Endothelial cell of umbilical vein (primary cell): ENCODE measurements at regions not wholly inside any gene's neighbourhood (a gene's known extent, or its start where the extent isn't known, plus 50 kb on each side); places are given as distances from the start of the nearest gene placed in this dataset.

Experiments
- BruUV-seq: library from RNA; stranded (reverse); fragments of 400-500 nt; replicated peaks from 2 replicates; lab custom pipeline; 2021; lab: Mats Ljungman, UMichigan
- CTCF ChIA-PET: fragments of 300-600, 350-600 bp; sonication (Branson Sonifier 250); formaldehyde crosslinking; loops from one replicate; lab custom pipeline; 2021; ENCODE audit warnings: antibody characterized with exemption, inconsistent platforms; lab: Charles Lee
- POLR2A ChIA-PET: fragments of 300-600, 350-600 bp; sonication (Branson Sonifier 250); formaldehyde crosslinking; loops from one replicate; lab custom pipeline; 2021; ENCODE audit warnings: antibody characterized with exemption, inconsistent platforms; lab: Charles Lee
- DNase-seq: peaks from one replicate; pipeline ENCODE4 v3.0.0-alpha.2; 2011; ENCODE audit warnings: low read depth, low spot score
- FAIRE-seq: peaks from 2 replicates; lab custom pipeline; 2011; peaks lifted over from hg19 to GRCh38; lab: Jason Lieb, UNC
- H2AFZ ChIP-seq: 2 replicates; pipeline ENCODE4 v1.6.0; 2012; ENCODE audit warnings: low read depth, low read length, control low read depth, inconsistent platforms
- H3K27ac ChIP-seq: 2 replicates; pipeline ENCODE4 v1.5.1; 2011; ENCODE audit warnings: low read depth, mild to moderate bottlenecking, control low read depth, low read length, moderate library complexity; ENCODE audit not compliant: insufficient read depth
- H3K27me3 ChIP-seq, 2 experiments: 2 replicates each; pipeline versions ENCODE4 v1.6.0 to v1.6.1; 2011; ENCODE audit warnings: low read length in 2 of 2, mixed read lengths in 1 of 2; ENCODE audit not compliant: control insufficient read depth in 2 of 2, insufficient read depth in 2 of 2
- H3K36me3 ChIP-seq, 2 experiments: 2 replicates in 1 of 2; 3 replicates in 1 of 2; pipeline ENCODE4 v1.5.1; 2011; ENCODE audit warnings: low read length in 2 of 2, mild to moderate bottlenecking in 1 of 2, moderate library complexity in 1 of 2; ENCODE audit not compliant: control insufficient read depth in 2 of 2, insufficient read depth in 2 of 2; ENCODE audit errors: extremely low read depth in 1 of 2
- H3K4me1 ChIP-seq: 3 replicates; pipeline ENCODE4 v1.5.1; 2011; ENCODE audit warnings: mild to moderate bottlenecking, low read length; ENCODE audit not compliant: control insufficient read depth, insufficient read depth; ENCODE audit errors: extremely low read depth
- H3K4me2 ChIP-seq: 2 replicates; pipeline ENCODE4 v1.6.1; 2011; ENCODE audit warnings: low read length, control low read depth, mixed read lengths; ENCODE audit not compliant: insufficient read depth
- H3K4me3 ChIP-seq, 3 experiments: fragments of 200-600 bp in 1 of 3; sonication (generic), shearing (Covaris generic) in 1 of 3; replicated peaks in 1 of 3; 2 replicates each; pipeline ENCODE4 v1.5.1; 2011 to 2016; ENCODE audit warnings: control low read depth in 3 of 3, low read length in 3 of 3, mild to moderate bottlenecking in 2 of 3, inconsistent platforms in 1 of 3, low read depth in 1 of 3, moderate library complexity in 1 of 3; ENCODE audit not compliant: insufficient read depth in 1 of 3
- H3K79me2 ChIP-seq: 2 replicates; pipeline ENCODE4 v1.6.0; 2012; ENCODE audit warnings: low read length, inconsistent platforms; ENCODE audit not compliant: control insufficient read depth, insufficient read depth
- H3K9ac ChIP-seq: replicated peaks from 2 replicates; pipeline ENCODE3; 2011; ENCODE audit warnings: low read length, control low read depth; ENCODE audit not compliant: insufficient read depth; ENCODE audit errors: extremely low read depth
- H3K9me1 ChIP-seq: replicated peaks from 3 replicates; pipeline ENCODE4 v1.6.0; 2011; ENCODE audit warnings: mild to moderate bottlenecking, low read length; ENCODE audit not compliant: control insufficient read depth, insufficient read depth; ENCODE audit errors: extremely low read depth
- H3K9me3 ChIP-seq: replicated peaks from 2 replicates; pipeline ENCODE4 v1.5.1; 2012; ENCODE audit warnings: low read length, inconsistent platforms; ENCODE audit not compliant: control insufficient read depth, insufficient read depth
- H4K20me1 ChIP-seq: replicated peaks from 2 replicates; pipeline ENCODE3; 2011; ENCODE audit warnings: mild to moderate bottlenecking, low read length; ENCODE audit not compliant: control insufficient read depth, insufficient read depth; ENCODE audit errors: extremely low read depth
- CTCF ChIP-seq, 2 donors: IDR thresholded peaks; 1 replicate in 1 of 2; 2 replicates in 1 of 2; pipeline ENCODE4 v1.5.1; 2011; ENCODE audit warnings: low read length in 2 of 2, mild to moderate bottlenecking in 2 of 2, moderate library complexity in 2 of 2, control low read depth in 1 of 2, inconsistent platforms in 1 of 2, low read depth in 1 of 2; ENCODE audit not compliant: insufficient read depth in 1 of 2; ENCODE audit errors: extremely low read depth in 1 of 2
- EZH2 ChIP-seq: IDR thresholded peaks from 2 replicates; pipeline ENCODE4 v1.6.1; 2012; ENCODE audit warnings: borderline replicate concordance, low read depth, mild to moderate bottlenecking, moderate library complexity, low read length, inconsistent platforms; ENCODE audit not compliant: severe bottlenecking
- FOS ChIP-seq: IDR thresholded peaks from 2 replicates; pipeline ENCODE4 v1.6.1; 2011; ENCODE audit warnings: mild to moderate bottlenecking, low read length, moderate library complexity, borderline replicate concordance; ENCODE audit not compliant: insufficient read depth
- GATA2 ChIP-seq: IDR thresholded peaks from 2 replicates; pipeline ENCODE4 v1.7.0; 2011; ENCODE audit warnings: low read depth, mild to moderate bottlenecking, moderate library complexity, mixed read lengths, low read length; ENCODE audit not compliant: insufficient read length, insufficient read depth
- JUN ChIP-seq: IDR thresholded peaks from 2 replicates; pipeline ENCODE4 v1.6.1; 2011; ENCODE audit warnings: borderline replicate concordance, low read depth; ENCODE audit not compliant: insufficient read length, insufficient read depth
- MYC ChIP-seq: IDR thresholded peaks from one replicate; pipeline ENCODE4 v1.6.1; 2011; ENCODE audit warnings: mild to moderate bottlenecking, low read depth, low read length
- POLR2A ChIP-seq: IDR thresholded peaks from 2 replicates; pipeline ENCODE4 v1.6.1; 2012; ENCODE audit warnings: low read depth, mild to moderate bottlenecking, control low read depth, low read length
- POLR2AphosphoS5 ChIP-seq: IDR thresholded peaks from 2 replicates; pipeline ENCODE4 v1.6.1; 2012; ENCODE audit warnings: low read depth, mild to moderate bottlenecking, control low read depth, low read length, moderate library complexity; ENCODE audit not compliant: insufficient read depth
- dilution Hi-C: fragments of 300-500 bp; cut with MboI; formaldehyde crosslinking; loops from one replicate; pipeline ENCODE4 v1.15.0; 2019; ENCODE audit warnings: low sequenced_read_pairs; ENCODE audit not compliant: extremely low pct_ligation_motif_present
- intact Hi-C: fragments of 100-400 bp; cut with micrococcal nuclease; formaldehyde crosslinking; loops from one replicate; pipeline ENCODE4 v1.10.0; 2022
- TF ChIP-seq, protein P1 (sequence below): IDR thresholded peaks from 2 replicates; pipeline ENCODE4 v1.6.1; 2011; ENCODE audit not compliant: insufficient read depth, insufficient read length

DNA sequence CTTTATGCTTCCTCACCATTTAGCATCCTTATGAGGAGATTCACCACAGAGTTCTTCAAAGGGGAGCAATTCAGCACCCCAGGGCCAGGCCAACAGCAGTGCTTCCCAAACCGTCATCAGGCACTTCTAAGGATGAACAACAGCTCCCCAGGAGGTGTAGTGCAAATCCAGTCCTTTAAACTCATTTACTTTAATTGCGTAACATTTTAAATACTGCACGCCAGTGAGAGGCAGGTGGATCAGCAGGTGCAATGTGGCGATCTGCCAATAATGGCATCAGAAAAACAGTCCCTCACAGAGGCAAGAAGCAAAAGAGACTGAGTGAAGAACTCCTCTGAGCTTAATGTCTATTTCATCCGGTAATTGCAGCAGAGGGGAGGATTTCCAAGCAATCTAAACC lies 770.9 kb upstream of the FOXG1 start:
- H3K4me3 ChIP-seq, result no peak overlapping the region
- no peak overlapping the region for H2AFZ ChIP-seq
- dilution Hi-C loops (no loop called here), intact Hi-C loops (no loop called here)
- no peak overlapping the region for H3K9ac ChIP-seq
- TF ChIP-seq CTCF (IDR thresholded peaks at IDR 0.05; ENCODE audit: extremely low read depth in 1 of 2, insufficient read depth in 1 of 2, low read depth in 1 of 2, low read length in 2 of 2) (no peak), EZH2 (no peak), GATA2 (no peak), FOS (no peak), POLR2A (no peak), POLR2AphosphoS5 (no peak), JUN (no peak), MYC (no peak)
- TF ChIP-seq, protein P1, sequence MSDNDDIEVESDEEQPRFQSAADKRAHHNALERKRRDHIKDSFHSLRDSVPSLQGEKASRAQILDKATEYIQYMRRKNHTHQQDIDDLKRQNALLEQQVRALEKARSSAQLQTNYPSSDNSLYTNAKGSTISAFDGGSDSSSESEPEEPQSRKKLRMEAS, result no peak
- H3K9me1 ChIP-seq, result no peaks in the 10 kb centered on the region
- POLR2A ChIA-PET, result no interaction called here
- H3K27me3 ChIP-seq, result no peaks in the 10 kb centered on the region
- CTCF ChIA-PET, result no interaction called here
- H3K9me3 ChIP-seq, result no peaks in the 10 kb centered on the region
- no TSS peak for BruUV-seq
- no peaks in the 10 kb centered on the region for H3K79me2 ChIP-seq
- no peaks in the 10 kb centered on the region for H3K4me1 ChIP-seq
- H3K4me2 ChIP-seq, result no peak overlapping the region
- H4K20me1 ChIP-seq, result no peaks in the 10 kb centered on the region
- H3K36me3 ChIP-seq, result no peaks in the 10 kb centered on the region
- FAIRE-seq (no peak), DNase-seq (no peak)
- no peak overlapping the region for H3K27ac ChIP-seq
